NB4 (cell line): ENCODE measurements at regions not wholly inside any gene's neighbourhood (a gene's known extent, or its start where the extent isn't known, plus 50 kb on each side); places are given as distances from the start of the nearest gene placed in this dataset.

Source experiments
- DNase-seq: peaks from one replicate; pipeline ENCODE4 v3.0.0; 2010; ENCODE audit warnings: low read depth
- H3K4me3 ChIP-seq: one replicate; pipeline ENCODE4 v1.5.1; 2011; ENCODE audit warnings: mild to moderate bottlenecking, low read depth, low read length, moderate library complexity
- CTCF ChIP-seq: IDR thresholded peaks from one replicate; pipeline ENCODE4 v1.5.1; 2012; ENCODE audit warnings: low read depth, low read length
- MAX ChIP-seq: IDR thresholded peaks from 2 replicates; pipeline ENCODE4 v1.6.1; 2011; ENCODE audit warnings: low read depth, low read length
- MYC ChIP-seq: IDR thresholded peaks from 2 replicates; pipeline ENCODE4 v1.6.1; 2011; ENCODE audit warnings: low read depth, low read length
- POLR2A ChIP-seq: IDR thresholded peaks from 2 replicates; pipeline ENCODE4 v1.6.1; 2011; ENCODE audit warnings: mild to moderate bottlenecking; ENCODE audit not compliant: insufficient read length; ENCODE audit errors: extremely low read depth

GRCh38 chr13:28557725-28558520 lies 63.0 kb upstream of the FLT1 start:
- H3K4me3 ChIP-seq: no peak overlapping the region
- DNase-seq: no peak
- TF ChIP-seq CTCF (no peak), POLR2A (no peak), MAX (no peak), MYC (no peak)

- H3K4me3 ChIP-seq: no peak overlapping the region
- no peak for DNase-seq
- TF ChIP-seq MAX (no peak), POLR2A (no peak), MYC (no peak), CTCF (no peak)
Observed at GRCh38 chr13:28555096-28555495, 60.2 kb upstream of the FLT1 start.

GRCh38 chr13:28553971-28554370 lies 59.0 kb upstream of the FLT1 start:
- no peak for TF ChIP-seq POLR2A
- TF ChIP-seq MAX: no peak
- TF ChIP-seq MYC: no peak
- no peak for TF ChIP-seq CTCF
- no peak for DNase-seq
- no peak overlapping the region for H3K4me3 ChIP-seq

- no peak overlapping the region for H3K4me3 ChIP-seq
- DNase-seq: no peak
- no peak for TF ChIP-seq POLR2A
- no peak for TF ChIP-seq MYC
- no peak for TF ChIP-seq MAX
- TF ChIP-seq CTCF: no peak
Observed at GRCh38 chr13:28552288-28552687, 57.4 kb upstream of the FLT1 start.

- DNase-seq: no peak
- no peak overlapping the region for H3K4me3 ChIP-seq
- no peak for TF ChIP-seq MAX
- TF ChIP-seq POLR2A: no peak
- TF ChIP-seq CTCF: no peak
- TF ChIP-seq MYC: no peak
Observed at GRCh38 chr13:28551498-28551895, 56.6 kb upstream of the FLT1 start.
